ENCODE measurements at regions not wholly inside any gene's neighbourhood (a gene's known extent, or its start where the extent isn't known, plus 50 kb on each side); places are given as distances from the start of the nearest gene placed in this dataset.
A peak's percentile ranks its signal among the peaks of the same experiment; 100 is the strongest.

DNA sequence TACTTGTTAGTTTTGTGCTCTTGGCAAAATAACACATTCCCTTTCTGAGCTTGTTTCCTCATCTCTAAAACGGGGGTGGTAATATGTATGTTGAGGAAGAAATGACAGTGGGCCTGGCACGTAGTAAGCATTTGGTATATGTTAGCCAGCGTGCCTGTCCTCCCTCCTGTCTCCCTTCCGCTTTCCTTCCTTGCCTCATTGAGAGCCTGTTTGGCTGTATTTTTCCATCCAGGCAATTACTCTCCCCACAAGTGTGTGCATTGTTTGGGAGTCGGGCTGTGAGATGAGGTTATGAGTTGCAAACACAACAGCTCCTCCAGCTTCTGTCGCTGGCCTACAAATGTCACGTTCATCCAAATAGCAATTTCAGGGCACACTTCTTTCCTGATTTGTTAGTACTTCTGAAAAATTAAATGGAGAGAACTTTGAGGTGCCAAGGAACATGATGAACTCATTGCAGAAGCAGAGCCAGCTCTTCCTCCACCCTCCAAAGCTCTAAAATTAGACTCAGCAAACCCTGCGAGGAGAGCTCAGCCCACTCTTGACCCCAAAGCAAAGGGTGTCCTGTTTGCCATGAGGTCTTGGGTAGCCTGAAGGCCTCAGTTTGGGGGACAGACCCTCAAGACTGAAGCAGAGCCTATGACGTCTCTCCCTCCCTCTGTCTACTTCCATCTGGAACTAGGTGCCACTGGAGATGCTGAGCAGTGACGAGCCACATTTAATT is 50.7 kb upstream of the TOX2 start:
- no peak for DNase-seq (ENCODE audit: low spot score)

DNA sequence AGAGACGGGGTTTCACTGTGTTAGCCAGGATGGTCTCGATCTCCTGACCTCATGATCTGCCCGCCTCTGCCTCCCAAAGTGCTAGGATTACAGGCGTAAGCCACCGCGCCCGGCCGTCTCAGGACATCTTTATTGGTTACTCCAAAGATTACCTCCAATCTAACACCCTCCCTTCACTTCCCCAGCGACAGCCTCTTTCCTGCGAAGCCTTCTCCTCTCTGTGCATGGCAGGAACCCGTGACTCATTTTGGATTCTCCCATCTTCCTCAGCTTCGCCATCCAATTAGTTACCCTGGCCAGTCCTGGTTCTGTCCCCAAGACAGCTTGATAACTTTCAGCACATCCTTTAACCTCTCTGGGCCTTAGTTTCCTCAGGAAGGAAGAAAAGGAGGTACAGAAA is 51.3 kb upstream of the TOX2 start:
- no peak for DNase-seq (ENCODE audit: low spot score)

DNA sequence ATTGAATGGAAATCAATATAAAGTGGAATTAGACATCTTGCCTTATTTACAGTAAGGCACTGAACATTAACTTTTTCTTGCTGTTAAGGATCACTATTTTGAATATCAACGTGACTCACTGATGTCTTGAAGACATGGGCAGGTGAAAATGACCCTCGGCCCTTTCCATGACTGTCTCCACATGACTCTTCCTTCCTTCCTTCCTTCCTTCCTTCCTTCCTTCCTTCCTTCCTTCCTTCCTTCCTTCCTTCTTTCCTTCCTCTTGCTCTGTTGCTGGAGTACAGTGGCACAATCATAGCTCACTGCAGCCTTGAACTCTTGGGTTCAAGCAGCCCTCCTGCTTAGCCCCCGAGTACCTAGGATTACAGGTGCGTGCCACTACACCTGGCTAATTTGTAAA is 52.2 kb upstream of the TOX2 start:
- no peak for DNase-seq (ENCODE audit: low spot score)

DNA sequence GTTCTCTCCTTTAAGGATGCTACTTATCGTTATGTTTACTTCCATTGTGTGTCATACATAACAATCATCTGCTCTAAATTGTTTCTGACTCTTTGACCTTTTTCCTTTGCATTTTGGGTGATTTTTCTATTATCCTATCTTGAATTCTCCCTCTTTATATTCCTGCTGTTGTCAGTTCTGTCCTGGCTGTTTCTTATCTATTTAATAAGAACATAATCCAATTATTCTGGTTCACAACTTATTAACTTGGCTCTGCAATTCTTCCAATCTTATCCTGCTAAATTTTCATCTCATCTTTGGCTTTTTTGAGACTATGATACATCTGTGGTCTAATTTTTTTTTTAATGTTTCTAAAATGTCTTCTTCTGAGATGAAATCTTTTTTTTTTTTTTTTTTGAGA is 54.7 kb upstream of the TOX2 start:
- DNase-seq (ENCODE audit: low spot score), result no peak

DNA sequence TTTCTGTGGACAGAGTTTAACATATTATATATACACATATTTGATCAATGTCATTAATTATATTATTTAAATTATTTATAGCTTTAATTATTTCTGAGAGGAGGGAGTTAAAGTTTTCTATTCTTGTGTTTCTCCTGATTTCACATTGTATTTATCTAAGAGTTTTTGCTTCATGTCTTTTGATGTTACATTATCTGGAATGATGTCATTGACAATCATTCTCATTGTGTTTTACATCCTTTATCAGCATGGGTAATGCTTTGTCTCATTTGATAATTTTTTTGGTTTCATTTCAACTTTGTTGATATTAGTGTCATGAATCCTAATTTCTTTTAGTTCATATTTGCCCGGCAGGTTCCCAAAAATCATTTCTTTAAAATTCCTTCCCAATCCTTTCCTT is 56.7 kb upstream of the TOX2 start:
- no peak for DNase-seq (ENCODE audit: low spot score)

DNA sequence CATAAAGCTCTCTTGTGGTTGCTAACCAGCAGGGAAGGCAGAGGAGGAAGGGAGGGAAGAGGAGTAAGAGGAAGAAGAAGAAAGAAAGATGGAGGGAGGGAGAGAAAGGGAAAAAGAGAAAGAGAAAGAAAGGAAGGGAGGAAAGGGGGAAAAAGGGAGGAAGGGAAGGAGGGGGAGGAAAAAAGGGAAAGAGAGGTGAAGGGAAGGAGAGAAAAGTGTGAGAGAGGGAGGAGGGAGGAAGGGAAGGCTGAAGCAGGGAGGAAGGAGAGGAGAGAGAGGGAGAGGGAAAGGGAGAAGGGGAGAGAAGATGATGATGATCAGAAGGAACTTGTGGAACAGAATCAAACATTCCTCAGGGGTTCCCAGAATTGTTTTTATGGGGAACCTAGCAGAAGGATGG is 57.5 kb upstream of the TOX2 start:
- no peak for DNase-seq (ENCODE audit: low spot score)

DNA sequence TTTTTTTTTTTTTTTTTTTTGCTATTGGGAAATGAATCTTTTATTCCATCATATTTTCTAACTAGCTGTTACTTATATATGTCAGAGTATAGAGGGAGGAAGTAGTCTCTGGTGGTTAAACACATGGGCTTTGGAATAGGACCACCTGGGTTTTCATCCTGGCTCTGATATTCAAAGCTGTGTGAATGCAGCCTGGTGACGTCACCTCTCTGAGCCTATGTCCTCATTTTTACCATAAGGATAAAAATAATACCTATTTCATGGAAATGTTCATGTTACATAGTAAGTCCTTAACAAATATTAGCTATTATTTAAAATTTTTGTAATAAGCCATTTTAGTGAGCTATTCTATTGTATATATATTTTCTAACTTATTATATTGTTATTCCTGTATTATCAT is 58.8 kb upstream of the TOX2 start:
- no peak for DNase-seq (ENCODE audit: low spot score)

DNA sequence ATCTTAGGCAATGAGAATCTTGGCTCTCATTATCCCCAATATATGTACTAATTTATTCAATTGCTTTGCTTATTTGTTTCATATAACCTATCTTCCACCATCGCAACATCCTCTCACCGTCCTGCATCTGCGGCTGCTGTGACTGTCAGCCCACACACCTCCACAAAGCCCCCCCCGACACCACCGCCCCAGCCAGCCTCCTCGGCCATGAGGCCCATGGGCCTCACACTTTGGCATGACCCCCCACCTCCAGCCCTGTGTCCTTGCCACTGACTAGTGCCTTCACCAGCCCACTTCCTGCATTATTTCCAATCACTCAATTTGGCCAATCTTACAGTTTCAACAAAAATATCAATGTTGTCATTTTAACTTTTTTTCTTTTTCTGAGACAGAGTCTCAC is 60.7 kb upstream of the TOX2 start:
- DNase-seq (ENCODE audit: low spot score), result no peak

DNA sequence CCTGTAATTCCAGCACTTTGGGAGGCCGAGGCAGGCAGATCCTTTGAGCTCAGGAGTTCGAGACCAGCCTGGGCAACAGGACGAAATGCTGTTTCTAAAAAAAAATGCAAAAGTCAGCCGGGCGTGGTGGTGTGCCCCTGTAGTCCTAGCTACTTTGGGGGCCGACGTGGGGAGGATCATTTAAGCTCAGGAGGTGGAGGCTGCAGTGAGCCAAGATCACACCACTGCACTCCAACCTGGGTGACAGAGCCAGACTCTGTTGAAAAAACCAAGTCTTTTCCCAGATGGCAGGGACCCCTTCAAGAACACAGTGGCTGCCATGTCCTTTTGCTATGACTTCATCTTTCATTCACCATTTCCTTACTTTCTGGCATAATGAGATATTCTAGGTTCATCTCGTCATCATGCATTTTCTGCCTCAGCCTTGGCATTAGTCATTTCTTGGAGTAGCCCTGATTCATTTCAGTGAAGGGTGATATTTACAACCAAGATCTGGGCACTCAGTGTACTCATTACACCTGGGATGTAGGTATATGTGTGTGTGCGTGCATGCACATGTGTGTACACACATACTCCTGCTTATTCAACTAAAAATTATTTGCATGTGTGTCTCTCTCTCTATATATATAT is 61.4 kb upstream of the TOX2 start:
- no peak for DNase-seq (ENCODE audit: low spot score)

DNA sequence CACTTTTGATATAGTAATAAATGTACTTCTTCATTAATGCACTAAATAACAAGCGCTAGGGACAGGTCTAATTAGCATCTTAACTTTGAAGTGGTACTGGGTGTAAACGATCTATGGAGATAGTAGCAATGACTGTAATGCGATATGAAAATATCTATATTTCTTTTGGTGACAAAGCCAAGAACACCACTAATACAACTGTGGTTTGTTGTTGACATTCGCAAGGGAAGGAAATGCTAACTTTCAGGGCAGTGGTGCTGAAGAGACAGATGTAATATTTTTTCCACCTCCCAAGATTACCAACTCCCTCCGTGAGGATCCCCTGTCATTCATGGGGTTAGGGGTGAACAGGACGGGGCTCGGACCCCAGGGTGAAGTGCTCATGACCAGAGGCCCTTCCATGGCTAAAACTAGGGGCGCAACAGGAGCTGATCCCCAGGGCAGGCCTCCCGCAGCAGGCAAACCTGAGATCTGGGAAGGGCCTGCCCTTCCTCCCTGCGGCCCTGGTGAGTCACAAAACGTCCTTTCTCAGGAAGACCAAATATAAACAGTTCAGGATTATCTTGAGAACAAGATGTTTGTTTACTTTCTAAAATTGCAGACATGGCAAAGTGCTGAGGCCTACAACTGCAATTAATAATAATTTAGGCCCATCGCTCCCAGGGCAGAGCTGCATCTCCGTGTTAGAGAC is 65.0 kb upstream of the TOX2 start:
- peak; percentile 42 for DNase-seq (ENCODE audit: low spot score)

DNA sequence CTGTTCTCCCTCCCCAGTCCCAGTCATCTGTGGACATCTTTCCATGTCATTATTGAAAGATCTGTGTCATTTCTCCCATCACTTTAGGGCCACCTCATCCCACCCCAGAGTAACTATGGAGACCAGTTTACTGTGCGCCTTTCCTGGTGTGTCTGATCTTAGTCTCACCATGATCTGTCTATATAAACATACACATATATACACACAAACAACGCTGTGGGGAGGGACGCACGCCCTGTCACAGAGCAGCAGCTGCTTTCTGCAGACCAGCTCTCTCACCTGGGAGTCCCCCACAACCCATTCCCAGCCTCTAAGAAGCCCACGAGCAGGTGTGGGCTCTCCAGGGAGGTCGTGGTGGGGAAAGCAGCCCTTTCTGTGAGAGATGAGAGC is 68.1 kb upstream of the TOX2 start:
- no peak for DNase-seq (ENCODE audit: low spot score)

DNA sequence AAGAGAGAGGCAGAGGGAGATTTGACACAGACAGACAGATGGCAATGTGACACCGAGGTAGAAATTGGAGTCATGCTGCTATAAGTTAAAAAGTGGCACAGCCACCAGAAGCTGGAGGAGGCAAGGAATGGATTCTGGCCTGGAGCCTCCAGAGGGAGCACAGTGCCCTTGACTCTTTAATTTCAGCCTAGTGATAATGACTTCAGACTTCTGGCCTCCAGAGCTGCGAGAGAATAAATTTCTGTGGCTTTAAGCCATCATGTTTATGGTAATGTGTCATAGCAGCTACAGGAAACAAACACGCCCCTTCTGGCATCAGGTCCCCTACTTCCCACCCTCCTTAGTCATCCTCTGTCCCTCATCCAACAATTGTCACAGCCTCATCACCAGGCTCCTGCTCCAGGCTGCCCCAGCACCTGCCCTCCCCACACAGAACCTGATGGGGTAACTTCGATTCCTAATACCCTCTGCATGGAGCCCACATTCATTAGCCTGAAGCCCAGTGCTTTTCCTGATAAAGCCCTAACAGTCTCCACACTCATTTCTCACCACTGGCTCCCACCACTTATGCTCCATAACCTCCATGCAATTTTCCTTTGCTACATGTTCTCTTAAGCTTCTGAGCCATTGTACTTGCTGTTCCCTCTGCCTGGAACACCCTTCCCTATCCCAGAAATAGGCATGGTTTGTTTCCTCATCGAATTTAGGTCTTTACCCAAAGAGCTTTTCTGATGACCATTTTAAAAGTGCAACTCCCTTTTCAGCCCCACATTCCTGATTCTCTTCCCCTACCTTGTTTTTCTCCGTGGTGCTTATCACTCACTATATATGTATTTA is 69.7 kb upstream of the TOX2 start:
- peak; percentile 54 for DNase-seq (ENCODE audit: low spot score)

DNA sequence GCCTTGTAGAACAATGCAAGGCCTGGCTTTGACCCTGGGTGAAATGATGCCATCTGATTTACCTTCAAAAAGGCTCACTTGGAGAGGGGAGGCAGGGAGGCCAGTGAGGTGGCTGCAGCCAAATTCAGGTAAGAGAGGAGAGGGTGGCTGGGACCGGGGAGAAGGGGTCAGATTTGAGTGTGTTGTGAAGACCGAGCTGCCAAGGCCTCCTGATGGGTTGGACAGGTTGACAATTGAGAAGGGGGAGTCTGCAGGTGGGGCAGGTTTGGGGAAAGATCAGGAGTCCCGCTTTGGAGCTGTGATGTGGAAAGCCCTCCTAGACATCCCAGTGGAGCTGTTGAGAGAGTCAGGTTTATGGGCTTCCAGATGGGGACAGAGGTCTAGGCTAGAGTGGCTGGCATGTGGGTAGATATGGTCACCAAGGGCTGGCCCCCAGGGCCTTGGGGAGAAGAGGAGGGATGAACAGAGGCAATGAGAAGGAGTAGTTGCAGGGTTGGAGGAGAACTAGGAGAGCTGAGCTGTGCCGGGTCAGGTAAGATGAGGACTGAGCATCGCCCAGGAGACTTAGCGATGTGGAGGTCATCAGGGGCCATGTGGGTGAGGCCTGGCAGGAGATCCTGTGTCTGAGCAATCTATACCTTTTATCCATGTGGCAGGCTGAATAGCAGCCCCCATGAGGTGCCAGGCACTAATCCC is 70.5 kb upstream of the TOX2 start:
- no peak for DNase-seq (ENCODE audit: low spot score)

DNA sequence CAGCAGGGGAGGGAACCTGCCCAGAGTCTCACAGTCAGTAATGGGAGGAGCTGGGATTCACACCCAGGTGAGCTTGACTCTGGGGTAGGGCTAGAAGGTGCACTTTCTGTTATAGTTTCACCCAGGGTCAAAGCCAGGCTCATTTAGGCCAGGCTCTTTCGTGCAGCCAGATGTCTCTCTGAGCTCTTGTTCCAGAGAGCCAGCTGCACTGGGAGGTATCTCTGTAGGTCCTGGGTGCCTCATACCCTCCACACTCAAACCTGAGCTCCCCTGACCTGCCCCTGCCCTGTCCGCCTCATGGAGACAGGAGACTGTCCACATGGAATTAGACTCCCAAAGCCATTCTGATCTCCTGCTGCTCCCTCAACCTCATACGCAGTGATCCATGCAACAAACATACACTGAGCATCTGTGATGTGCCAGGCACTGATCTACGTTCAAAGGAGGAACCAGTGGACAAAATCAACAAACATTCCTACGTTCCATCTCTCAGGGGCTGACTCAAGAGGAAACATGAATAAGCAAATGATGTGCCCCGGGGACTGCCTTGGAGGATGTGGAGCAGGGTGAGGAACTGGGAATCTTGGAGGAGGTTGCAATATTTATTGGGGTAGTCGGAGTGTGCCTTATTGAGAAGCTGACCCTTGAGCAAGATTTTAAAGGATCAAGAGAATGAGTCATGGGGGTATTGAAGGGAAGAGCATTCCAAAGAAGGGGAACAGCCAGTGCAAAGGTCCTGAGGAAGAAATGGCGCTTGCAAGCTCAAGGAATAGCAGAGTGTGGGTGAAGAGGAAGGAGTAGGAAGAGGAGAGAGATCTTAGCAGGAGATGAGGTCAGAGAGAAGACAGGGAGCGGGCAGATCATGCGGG is 71.3 kb upstream of the TOX2 start:
- DNase-seq (ENCODE audit: low spot score), result peak; percentile 65

DNA sequence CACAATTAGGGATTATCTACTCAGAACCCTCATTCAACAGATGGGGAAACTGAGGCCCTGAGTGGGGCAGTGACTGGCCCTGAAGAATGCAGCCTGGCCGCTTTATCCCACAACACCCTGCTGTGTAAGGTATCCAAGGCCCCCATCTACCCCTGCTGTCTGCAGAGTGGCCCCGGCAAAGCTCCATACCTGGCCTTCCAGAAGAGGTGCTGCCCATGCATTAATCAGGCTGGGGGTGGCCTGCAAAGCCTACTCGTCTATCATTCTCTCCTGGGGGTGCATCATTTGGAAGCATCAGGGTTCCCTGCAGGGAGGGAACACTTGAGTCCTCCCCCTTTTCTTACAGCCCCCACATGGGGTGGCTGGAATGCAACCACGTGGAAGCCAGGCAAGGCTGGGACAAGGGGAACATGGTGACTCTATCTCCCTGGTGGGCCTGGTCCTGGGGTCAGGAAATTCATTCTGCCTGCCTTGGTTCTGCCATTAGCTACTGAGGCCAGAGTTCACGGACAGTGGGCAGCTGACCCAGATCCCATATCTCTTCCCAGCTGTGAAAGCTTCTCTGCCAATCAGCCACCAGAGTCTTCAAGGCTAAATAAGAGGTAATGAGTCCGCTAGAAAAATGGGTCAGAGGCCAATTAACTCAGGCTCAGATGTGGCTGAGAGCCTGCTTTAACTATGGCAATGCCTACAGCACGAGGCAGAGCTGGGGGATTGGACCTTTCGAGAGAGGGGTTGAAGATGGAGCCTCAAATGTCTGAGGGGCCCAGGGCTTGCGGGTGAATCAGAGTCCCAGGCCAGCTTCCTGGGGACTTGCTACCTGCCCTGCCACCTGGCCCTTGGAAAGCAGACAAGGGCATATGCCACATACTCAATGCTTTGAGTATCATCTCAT is 72.3 kb upstream of the TOX2 start:
- DNase-seq (ENCODE audit: low spot score), result no peak

DNA sequence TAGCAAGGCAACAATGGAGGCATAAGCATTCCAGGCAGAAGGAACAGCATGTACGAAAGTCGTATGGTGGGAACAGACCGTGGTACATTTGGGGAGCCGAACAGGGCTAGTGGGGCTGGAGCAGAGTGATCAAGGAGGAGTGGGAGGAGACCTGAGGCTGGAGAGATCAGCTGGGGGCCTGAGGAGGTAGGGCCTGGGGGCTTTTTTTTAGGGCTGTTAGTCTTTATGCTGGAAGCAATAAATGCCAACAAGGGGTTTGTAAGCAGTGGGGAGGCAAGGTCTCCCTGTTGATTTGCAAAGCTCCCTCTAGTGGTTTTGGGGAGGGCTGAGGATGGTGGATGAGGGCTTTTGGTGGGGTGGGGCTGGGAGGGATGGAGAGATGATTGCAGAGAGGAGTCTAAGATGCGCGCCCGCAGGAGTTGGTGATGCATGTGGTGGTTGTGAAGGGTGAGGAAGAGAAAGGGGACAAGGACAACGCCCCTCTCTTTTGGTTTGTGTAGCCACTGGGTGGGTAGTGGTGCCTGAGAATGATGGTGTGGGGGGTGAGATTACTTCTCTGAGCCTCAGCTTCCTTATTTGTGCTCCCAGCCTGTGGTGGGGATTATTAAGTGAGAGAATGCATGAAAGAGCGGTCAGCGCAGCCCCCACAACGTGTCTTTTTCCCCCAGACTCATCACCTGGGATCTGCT is 74.1 kb upstream of the TOX2 start:
- peak; percentile 37 for DNase-seq (ENCODE audit: low spot score)

DNA sequence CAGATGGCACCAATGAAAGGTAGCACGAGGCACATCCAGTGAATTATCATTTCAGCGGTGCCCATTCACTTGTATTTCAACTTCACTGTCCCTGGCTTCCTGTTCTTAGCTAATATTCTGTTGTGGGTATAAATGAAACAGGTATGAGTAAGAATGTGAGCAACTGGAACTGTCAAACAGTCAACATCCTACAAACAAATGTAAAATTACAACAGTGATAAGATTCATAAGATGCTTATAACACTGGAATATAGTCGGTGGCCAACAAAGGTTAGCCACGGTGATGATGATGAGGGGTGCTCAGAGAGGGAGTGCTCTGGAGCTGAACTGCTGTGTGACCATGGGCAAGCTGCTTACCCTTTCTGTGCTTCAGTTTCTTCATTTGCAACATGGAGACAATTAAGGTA is 74.9 kb upstream of the TOX2 start:
- no peak for DNase-seq (ENCODE audit: low spot score)

DNA sequence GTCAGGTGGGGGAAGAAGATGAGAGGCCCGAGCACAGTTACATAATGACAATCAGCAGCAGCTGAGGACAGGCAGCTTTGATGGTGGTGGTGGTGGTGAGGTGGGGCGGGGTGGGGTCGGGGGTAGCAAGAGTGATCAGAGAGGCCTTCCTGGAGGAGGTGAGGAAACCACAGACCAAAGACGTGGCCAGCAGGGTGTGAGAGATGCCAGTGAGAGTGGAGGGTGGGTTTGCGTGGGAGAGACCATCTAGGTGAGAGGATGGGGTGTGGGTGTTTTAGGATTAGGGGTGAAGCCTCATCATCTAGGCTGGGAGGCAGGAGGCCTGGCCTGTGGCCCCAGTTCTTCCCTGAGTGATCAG is 76.0 kb upstream of the TOX2 start:
- no peak for DNase-seq (ENCODE audit: low spot score)

Measured in GM03348 (cell line).